NCI-H1105 treated with DMSO at 0.1 percent for 48 hours (cell line): ENCODE measurements at regions not wholly inside any gene's neighbourhood (a gene's known extent, or its start where the extent isn't known, plus 50 kb on each side); places are given as distances from the start of the nearest gene placed in this dataset.

Experiments used
- DNase-seq: peaks from one replicate; lab custom pipeline; 2025; lab: John Stamatoyannopoulos, UW

GRCh38 chr11:10641912-10642697, 51.5 kb downstream of the IRAG1 start:
- DNase-seq, result no peak

- no peak for DNase-seq
Observed at GRCh38 chr11:10641177-10641911, 52.2 kb downstream of the IRAG1 start.

- DNase-seq, result no peak
Observed at GRCh38 chr11:10640308-10640707, 53.2 kb downstream of the IRAG1 start.

- DNase-seq, result no peak
Observed at GRCh38 chr11:10639350-10639749, 54.2 kb downstream of the IRAG1 start.

GRCh38 chr11:10638316-10638925, 55.1 kb downstream of the IRAG1 start:
- DNase-seq, result no peak

GRCh38 chr11:10637731-10638151, 55.8 kb downstream of the IRAG1 start:
- no peak for DNase-seq

GRCh38 chr11:10634407-10634806, 59.1 kb downstream of the IRAG1 start:
- no peak for DNase-seq

- DNase-seq, result no peak
Observed at GRCh38 chr11:10633261-10633660, 60.3 kb downstream of the IRAG1 start.

GRCh38 chr11:10632483-10632882, 61.1 kb downstream of the IRAG1 start:
- DNase-seq, result no peak

GRCh38 chr11:10631761-10632160, 61.8 kb downstream of the IRAG1 start:
- no peak for DNase-seq

- no peak for DNase-seq
Observed at GRCh38 chr11:10629411-10630002, 61.0 kb upstream of the LYVE1 start.

- no peak for DNase-seq
Observed at GRCh38 chr11:10628508-10629236, 60.2 kb upstream of the LYVE1 start.

GRCh38 chr11:10627816-10628215, 59.4 kb upstream of the LYVE1 start:
- no peak for DNase-seq

- DNase-seq, result no peak
Observed at GRCh38 chr11:10627291-10627690, 58.8 kb upstream of the LYVE1 start.

- DNase-seq, result no peak
Observed at GRCh38 chr11:10625982-10626311, 57.5 kb upstream of the LYVE1 start.

- DNase-seq, result no peak
Observed at GRCh38 chr11:10625281-10625981, 57.0 kb upstream of the LYVE1 start.

- DNase-seq, result peak; percentile 36
Observed at GRCh38 chr11:10623797-10624761, 55.6 kb upstream of the LYVE1 start.

GRCh38 chr11:10622957-10623791, 54.7 kb upstream of the LYVE1 start:
- no peak for DNase-seq

- DNase-seq, result no peak
Observed at GRCh38 chr11:10622108-10622507, 53.6 kb upstream of the LYVE1 start.
